H1 (cell line): ENCODE measurements at regions not wholly inside any gene's neighbourhood (a gene's known extent, or its start where the extent isn't known, plus 50 kb on each side); places are given as distances from the start of the nearest gene placed in this dataset.

Source experiments
- CTCF ChIA-PET: fragments of 300-600 bp; sonication (Branson Sonifier 250); formaldehyde crosslinking; loops from one replicate; lab custom pipeline; 2021; ENCODE audit not compliant: partially characterized antibody; lab: Charles Lee
- POLR2A ChIA-PET: fragments of 300-600 bp; sonication (Branson Sonifier 250); formaldehyde crosslinking; loops from one replicate; lab custom pipeline; 2021; ENCODE audit warnings: inconsistent platforms; ENCODE audit not compliant: partially characterized antibody; lab: Charles Lee
- DNase-seq, 2 experiments: peaks; one replicate each; pipeline versions ENCODE4 v3.0.0 to v3.0.0-alpha.2; 2010 to 2022; ENCODE audit warnings: low spot score in 2 of 2, low read depth in 1 of 2, mixed read lengths in 1 of 2
- FAIRE-seq: peaks from 2 replicates; lab custom pipeline; 2011; peaks lifted over from hg19 to GRCh38; lab: Jason Lieb, UNC
- H2AFZ ChIP-seq: 2 replicates; pipeline ENCODE4 v1.8.1; 2012; ENCODE audit warnings: low read length, inconsistent platforms
- H2AK5ac ChIP-seq: 2 replicates; pipeline ENCODE4 v1.6.1; 2013; ENCODE audit warnings: low read depth, low read length
- H2BK120ac ChIP-seq: replicated peaks from 2 replicates; pipeline ENCODE3; 2013; ENCODE audit warnings: low read depth, low read length, inconsistent platforms
- H2BK12ac ChIP-seq: 2 replicates; pipeline ENCODE4 v1.6.1; 2013; ENCODE audit warnings: low read depth, low read length
- H2BK15ac ChIP-seq: 2 replicates; pipeline ENCODE4 v1.6.1; 2013; ENCODE audit warnings: low read length
- H2BK20ac ChIP-seq: 2 replicates; pipeline ENCODE4 v1.6.1; 2013; ENCODE audit warnings: low read length
- H2BK5ac ChIP-seq: 2 replicates; pipeline ENCODE4 v1.6.1; 2013; ENCODE audit warnings: low read depth, low read length
- H3K14ac ChIP-seq: 2 replicates; pipeline ENCODE4 v1.6.1; 2013; ENCODE audit warnings: inconsistent platforms; ENCODE audit not compliant: insufficient read length
- H3K18ac ChIP-seq: 2 replicates; pipeline ENCODE4 v1.6.1; 2013; ENCODE audit warnings: low read length; ENCODE audit errors: extremely low read depth
- H3K23ac ChIP-seq: 2 replicates; pipeline ENCODE4 v1.6.1; 2013; ENCODE audit warnings: inconsistent platforms; ENCODE audit not compliant: insufficient read length
- H3K23me2 ChIP-seq: 2 replicates; pipeline ENCODE4 v1.6.1; 2013; ENCODE audit warnings: low read depth, low read length
- H3K27ac ChIP-seq: 2 replicates; pipeline ENCODE4 v1.6.1; 2011; ENCODE audit warnings: low read depth, low read length, inconsistent platforms
- H3K27me3 ChIP-seq, 4 experiments: replicated peaks in 1 of 4; 1 replicate in 1 of 4; 2 replicates in 3 of 4; pipeline versions ENCODE4 v1.6.1 to v1.8.1; 2011 to 2013; ENCODE audit warnings: low read length in 3 of 4, mild to moderate bottlenecking in 3 of 4, inconsistent platforms in 2 of 4, mixed read lengths in 2 of 4, moderate library complexity in 1 of 4; ENCODE audit not compliant: control insufficient read depth in 3 of 4, insufficient read depth in 3 of 4; ENCODE audit errors: extremely low read depth in 1 of 4
- H3K36me3 ChIP-seq, 4 experiments: 2 replicates each; pipeline versions ENCODE4 v1.6.1 to v1.8.1; 2011 to 2013; ENCODE audit warnings: mild to moderate bottlenecking in 4 of 4, low read length in 3 of 4, moderate library complexity in 2 of 4, control low read depth in 1 of 4, inconsistent platforms in 1 of 4; ENCODE audit not compliant: insufficient read depth in 4 of 4, control insufficient read depth in 2 of 4
- H3K4ac ChIP-seq: replicated peaks from 2 replicates; pipeline ENCODE3; 2013; ENCODE audit warnings: low read length, low read depth, mixed read lengths, inconsistent platforms; ENCODE audit not compliant: insufficient read length
- H3K4me1 ChIP-seq, 4 experiments: replicated peaks in 1 of 4; 1 replicate in 1 of 4; 2 replicates in 3 of 4; pipeline versions ENCODE4 v1.6.1 to v1.8.1; 2011 to 2013; ENCODE audit warnings: low read length in 3 of 4, inconsistent platforms in 2 of 4, mixed read lengths in 1 of 4; ENCODE audit not compliant: insufficient read depth in 4 of 4, control insufficient read depth in 3 of 4
- H3K4me2 ChIP-seq, 2 experiments: 2 replicates each; pipeline versions ENCODE4 v1.6.1 to v1.8.1; 2011 to 2013; ENCODE audit warnings: low read depth in 2 of 2, low read length in 2 of 2, control low read depth in 1 of 2, inconsistent platforms in 1 of 2, mild to moderate bottlenecking in 1 of 2; ENCODE audit not compliant: insufficient read depth in 1 of 2
- H3K4me3 ChIP-seq, 4 experiments: fragments of 200-600, 300-600 bp in 1 of 4; sonication (generic), shearing (Covaris generic), sonication (Bioruptor Twin) in 1 of 4; 2 replicates each; pipeline versions ENCODE4 v1.5.1 to v1.8.1; 2011 to 2016; ENCODE audit warnings: low read length in 4 of 4, low read depth in 3 of 4, control low read depth in 2 of 4, inconsistent platforms in 2 of 4, mild to moderate bottlenecking in 2 of 4, mixed read lengths in 1 of 4, moderate library complexity in 1 of 4; ENCODE audit not compliant: insufficient read depth in 2 of 4; ENCODE audit errors: extremely low read depth in 1 of 4
- H3K56ac ChIP-seq: replicated peaks from 2 replicates; pipeline ENCODE3; 2013; ENCODE audit warnings: low read depth, mild to moderate bottlenecking, mixed read lengths, low read length, inconsistent platforms; ENCODE audit not compliant: insufficient read length
- H3K79me1 ChIP-seq: 2 replicates; pipeline ENCODE4 v1.6.1; 2013; ENCODE audit warnings: low read depth, low read length, control low read depth
- H3K79me2 ChIP-seq, 2 experiments: 2 replicates each; pipeline versions ENCODE4 v1.6.1 to v1.8.1; 2012 to 2013; ENCODE audit warnings: low read length in 2 of 2, mild to moderate bottlenecking in 2 of 2, inconsistent platforms in 1 of 2; ENCODE audit not compliant: insufficient read depth in 2 of 2, control insufficient read depth in 1 of 2
- H3K9ac ChIP-seq, 4 experiments: replicated peaks in 1 of 4; 1 replicate in 1 of 4; 2 replicates in 3 of 4; pipeline versions ENCODE4 v1.6.1 to v1.8.1; 2011 to 2013; ENCODE audit warnings: low read depth in 3 of 4, low read length in 3 of 4, control low read depth in 2 of 4, mild to moderate bottlenecking in 2 of 4, moderate library complexity in 2 of 4, inconsistent platforms in 1 of 4; ENCODE audit errors: extremely low read depth in 1 of 4
- H3K9me3 ChIP-seq, 2 experiments: 2 replicates each; pipeline versions ENCODE4 v1.6.1 to v1.8.1; 2012 to 2013; ENCODE audit warnings: mild to moderate bottlenecking in 2 of 2, moderate library complexity in 2 of 2, control low read depth in 1 of 2, inconsistent platforms in 1 of 2, low read depth in 1 of 2, low read length in 1 of 2, mixed read lengths in 1 of 2; ENCODE audit not compliant: insufficient read depth in 2 of 2
- H4K20me1 ChIP-seq, 2 experiments: replicated peaks in 1 of 2; 2 replicates each; pipeline versions ENCODE3 to v1.8.1; 2011 to 2013; ENCODE audit warnings: inconsistent platforms in 2 of 2, low read length in 2 of 2, mild to moderate bottlenecking in 1 of 2; ENCODE audit not compliant: insufficient read depth in 2 of 2, control insufficient read depth in 1 of 2
- H4K5ac ChIP-seq: 2 replicates; pipeline ENCODE4 v1.6.1; 2013; ENCODE audit warnings: low read length, low read depth, mixed read lengths, inconsistent platforms; ENCODE audit not compliant: insufficient read length
- H4K8ac ChIP-seq: 2 replicates; pipeline ENCODE4 v1.8.0; 2013; ENCODE audit warnings: mild to moderate bottlenecking, moderate library complexity, low read length, inconsistent platforms; ENCODE audit not compliant: insufficient read depth; ENCODE audit errors: extremely low read depth
- H4K91ac ChIP-seq: replicated peaks from 2 replicates; pipeline ENCODE3; 2013; ENCODE audit warnings: low read length, mixed read lengths, inconsistent platforms; ENCODE audit not compliant: insufficient read length
- CHD7 ChIP-seq: fragments of 300-600 bp; sonication (generic); IDR thresholded peaks from 2 replicates; pipeline ENCODE4 v1.7.1; 2012; ENCODE audit warnings: low read length, moderate library complexity, mild to moderate bottlenecking, inconsistent platforms; ENCODE audit not compliant: insufficient replicate concordance
- WGBS, 2 experiments: shearing (Covaris generic) in 1 of 2; methylation state at CpG; one replicate each; pipeline versions ENCODE4 v1.1.6 to v1.1.7; 2013 to 2015; ENCODE audit warnings: low lambda C conversion rate in 2 of 2, mixed read lengths in 2 of 2, inconsistent platforms in 1 of 2, low coverage in 1 of 2, missing lambda C conversion rate in 1 of 2; ENCODE audit not compliant: insufficient replicate concordance in 2 of 2, insufficient coverage in 1 of 2, insufficient read length in 1 of 2; ENCODE audit errors: extremely low coverage in 1 of 2, missing lambda C conversion rate in 1 of 2; 5-methylcytosine and 5-hydroxymethylcytosine counted together

GRCh38 chr18:22627506-22627905 is 209.8 kb upstream of the CTAGE1 start:
- H3K4me2 ChIP-seq = no peak overlapping the region
- H3K36me3 ChIP-seq = no peaks in the 10 kb centered on the region
- 78% methylated on average over 1 of the region's 1 CpG; no CpG with 5 or more reads in 1 of the 2 experiments for WGBS, 2 experiments
- no peak overlapping the region for H3K18ac ChIP-seq
- no peak overlapping the region for H2BK12ac ChIP-seq
- ChIA-PET CTCF (no interaction called here), POLR2A (no interaction called here)
- H4K20me1 ChIP-seq = no peaks in the 10 kb centered on the region
- H3K79me2 ChIP-seq = no peaks in the 10 kb centered on the region
- no peak overlapping the region for H3K56ac ChIP-seq
- H2BK5ac ChIP-seq = no peak overlapping the region
- no peaks in the 10 kb centered on the region for H3K4me1 ChIP-seq
- H3K4ac ChIP-seq = no peak overlapping the region
- H3K23ac ChIP-seq = no peak overlapping the region
- no peaks in the 10 kb centered on the region for H3K27me3 ChIP-seq
- H3K9ac ChIP-seq = no peak overlapping the region
- no peaks in the 10 kb centered on the region for H3K23me2 ChIP-seq
- no peak overlapping the region for H2AK5ac ChIP-seq
- no peak overlapping the region for H4K8ac ChIP-seq
- H2BK120ac ChIP-seq = no peak overlapping the region
- H3K79me1 ChIP-seq = no peaks in the 10 kb centered on the region
- H2BK20ac ChIP-seq = no peak overlapping the region
- no peak overlapping the region for H3K14ac ChIP-seq
- FAIRE-seq = no peak
- no peak overlapping the region for H4K91ac ChIP-seq
- no peak overlapping the region for H4K5ac ChIP-seq
- no peak for DNase-seq
- no peak overlapping the region for H3K27ac ChIP-seq
- H3K9me3 ChIP-seq = no peaks in the 10 kb centered on the region
- H2BK15ac ChIP-seq = no peak overlapping the region
- H3K4me3 ChIP-seq = no peak overlapping the region
- H2AFZ ChIP-seq = no peak overlapping the region
- TF ChIP-seq CHD7 = no peak
